NT2/D1 (cell line): ENCODE measurements at regions not wholly inside any gene's neighbourhood (a gene's known extent, or its start where the extent isn't known, plus 50 kb on each side); places are given as distances from the start of the nearest gene placed in this dataset.

Source experiments
- SUZ12 ChIP-seq: IDR thresholded peaks from 2 replicates; pipeline ENCODE4 v1.6.1; 2011; ENCODE audit not compliant: insufficient read length, insufficient read depth; ENCODE audit errors: extremely low read depth
- YY1 ChIP-seq: IDR thresholded peaks from 2 replicates; pipeline ENCODE4 v1.6.1; 2011; ENCODE audit not compliant: insufficient read length, insufficient read depth
- ZNF274 ChIP-seq: IDR thresholded peaks from 2 replicates; pipeline ENCODE4 v1.6.1; 2011; ENCODE audit warnings: mild to moderate bottlenecking, low read depth, low read length

GRCh38 chr10:129163531-129163930 lies 303.5 kb upstream of the MGMT start:
- TF ChIP-seq ZNF274 (no peak), YY1 (no peak), SUZ12 (no peak)
